Suppressor macrophage treated with lipopolysaccharide for 4 hours (primary cell): ENCODE measurements at regions not wholly inside any gene's neighbourhood (a gene's known extent, or its start where the extent isn't known, plus 50 kb on each side); places are given as distances from the start of the nearest gene placed in this dataset.
"Not testable (repeated sequence)": the region's sequence is repeated elsewhere in the genome, so short reads cannot be mapped to it uniquely, and the experiment has no call there.

Experiments
- DNase-seq: peaks from one replicate; pipeline ENCODE4 v3.0.0-alpha.2; 2020

DNA sequence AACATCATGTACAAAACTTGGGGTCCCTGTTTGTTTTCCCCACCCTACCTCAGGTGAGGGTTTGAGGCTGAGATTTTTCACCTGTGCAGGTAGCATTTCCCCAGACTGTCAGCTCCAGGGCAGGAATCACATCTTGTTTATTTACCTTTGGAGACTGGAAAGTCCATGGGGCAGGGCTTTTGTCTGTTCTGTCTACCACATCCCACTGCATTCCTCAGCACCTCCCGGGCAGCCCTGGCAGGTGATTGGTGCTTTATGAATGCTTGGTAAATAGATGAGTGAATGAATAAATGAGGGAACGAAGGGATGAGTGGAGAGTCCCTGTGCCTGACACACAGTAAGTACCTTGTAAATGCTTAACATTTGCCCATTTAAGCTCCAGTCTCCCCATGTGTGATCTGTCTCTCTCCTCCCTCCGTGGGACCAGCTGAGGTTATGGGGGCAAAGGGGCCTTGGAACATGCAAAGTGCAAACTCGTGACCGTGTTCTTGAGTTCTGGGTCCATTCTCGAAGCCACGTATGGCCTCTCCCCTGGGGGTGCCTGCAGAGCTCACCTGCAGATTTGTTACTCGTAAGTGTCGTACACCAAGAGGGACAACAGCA is 69.7 kb upstream of the PMEPA1 start:
- no peak for DNase-seq

DNA sequence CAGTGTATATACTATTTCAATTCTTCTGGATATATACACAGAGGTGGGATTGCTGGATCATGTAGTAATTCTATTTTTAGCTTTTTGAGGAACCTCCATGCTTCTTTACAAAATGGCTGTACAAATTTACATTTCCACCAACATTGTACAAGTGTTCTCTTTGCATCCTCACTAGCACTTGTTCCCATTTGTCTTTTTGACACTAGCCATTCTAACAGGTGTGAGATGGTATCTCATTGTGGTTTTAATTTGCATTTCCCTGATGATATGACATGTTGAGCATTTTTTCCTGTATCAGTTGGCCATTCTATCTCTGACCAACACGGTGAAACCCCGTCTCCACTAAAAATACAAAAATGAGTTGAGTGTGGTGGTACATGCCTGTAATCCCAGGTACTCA is 68.1 kb upstream of the PMEPA1 start:
- DNase-seq = no peak

GRCh38 chr20:57774951-57775350 is 65.1 kb upstream of the PMEPA1 start:
- DNase-seq = no peak

GRCh38 chr20:57774111-57774880 is 64.5 kb upstream of the PMEPA1 start:
- DNase-seq = no peak

DNA sequence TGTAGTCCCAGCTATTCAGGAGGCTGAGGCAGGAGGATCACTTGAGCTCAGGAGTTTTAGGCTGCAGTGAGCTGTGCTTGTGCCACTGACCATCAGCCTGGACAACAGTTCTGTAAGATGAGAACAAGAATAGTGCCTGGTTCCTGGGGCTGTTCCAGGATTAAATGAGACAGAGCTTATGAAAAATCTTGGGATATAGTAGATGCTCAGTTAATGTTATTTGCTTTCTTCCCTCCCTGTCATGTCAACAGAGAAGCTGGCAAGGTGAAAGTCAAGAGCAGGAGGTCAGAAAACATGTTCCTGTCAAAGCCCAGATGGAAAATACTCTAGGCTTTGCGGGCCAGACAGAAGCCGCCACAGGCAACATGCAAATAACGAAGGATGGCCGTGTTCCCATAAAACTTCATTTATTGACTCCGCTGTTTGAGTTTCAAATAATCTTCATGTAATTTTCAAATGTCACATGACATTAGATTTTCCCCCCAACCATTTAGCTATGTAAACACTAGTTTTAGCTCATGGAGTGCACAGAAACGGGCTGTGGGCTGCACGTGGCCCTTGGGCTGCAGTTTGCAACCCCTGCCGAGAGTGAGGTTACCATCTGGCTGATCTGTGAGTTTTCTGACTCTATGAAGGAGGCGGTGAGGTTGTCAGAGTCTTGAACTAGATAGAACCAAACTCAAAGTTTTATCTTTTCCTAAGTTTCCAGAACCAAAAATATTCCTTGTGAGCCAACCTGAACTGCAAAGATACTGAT is 63.4 kb upstream of the PMEPA1 start:
- DNase-seq = no peak

- peak; percentile 40 for DNase-seq
Observed at GRCh38 chr20:57772349-57772964, 62.6 kb upstream of the PMEPA1 start.

DNA sequence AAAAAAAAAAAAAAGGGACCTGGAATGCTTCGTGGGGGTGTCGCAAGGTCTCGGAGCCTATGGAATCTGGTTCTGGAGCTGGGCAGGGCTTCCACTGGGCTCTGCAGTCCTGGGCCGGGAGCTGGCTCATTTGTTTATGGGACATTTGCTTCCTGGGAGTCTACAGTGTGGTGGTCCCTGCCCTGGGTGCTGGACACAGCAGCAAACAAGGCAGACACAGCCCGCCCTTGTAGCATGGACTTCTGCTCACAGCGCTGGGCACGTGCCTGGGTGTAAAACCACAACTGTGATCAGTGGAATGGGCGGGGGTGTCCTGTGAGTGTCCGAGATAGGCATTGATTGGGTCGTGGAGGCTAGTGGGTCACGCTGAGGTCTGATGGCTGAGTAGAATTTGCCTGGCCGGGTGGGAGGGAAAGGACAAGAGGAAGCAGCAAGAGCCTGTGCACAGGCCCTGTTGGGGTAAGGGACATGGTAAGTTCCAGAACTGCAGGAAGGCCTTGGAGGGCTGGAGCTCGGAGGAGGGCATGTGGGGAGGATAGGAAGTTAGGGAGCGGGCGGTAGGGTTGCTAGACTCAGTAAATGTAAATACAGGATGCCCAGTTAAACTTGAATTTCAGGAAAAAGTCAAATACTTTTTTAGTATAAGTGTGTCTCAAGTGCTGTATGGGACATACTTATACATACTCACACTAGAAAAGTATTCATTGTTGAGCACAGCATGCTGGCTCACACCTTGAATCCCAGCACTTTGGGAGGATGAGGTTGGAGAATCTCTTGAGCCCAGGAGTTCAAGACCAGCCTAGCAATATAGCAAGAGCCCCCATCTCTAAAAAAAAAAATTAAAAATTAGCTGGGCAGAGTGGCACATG is 61.3 kb upstream of the PMEPA1 start:
- no peak for DNase-seq

DNA sequence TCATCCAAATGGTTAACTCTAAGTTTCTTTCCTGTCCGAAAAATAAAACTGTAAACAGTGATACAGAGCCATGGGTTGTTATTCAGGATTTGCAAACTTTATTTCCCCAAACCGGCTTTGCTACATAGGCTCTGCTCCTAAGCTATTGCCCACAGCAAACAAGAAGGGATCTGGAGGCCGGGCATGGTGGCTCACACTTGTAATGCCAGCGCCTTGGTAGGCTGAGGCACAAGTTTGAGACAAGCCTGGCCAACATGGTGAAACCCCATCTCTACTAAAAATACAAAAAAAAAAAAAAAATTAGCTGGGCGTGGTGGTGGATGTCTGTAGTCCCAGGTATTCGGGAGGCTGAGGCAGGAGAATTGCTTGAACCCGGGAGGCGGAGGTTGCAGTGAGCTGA is 60.6 kb upstream of the PMEPA1 start:
- DNase-seq = not testable (repeated sequence)

DNA sequence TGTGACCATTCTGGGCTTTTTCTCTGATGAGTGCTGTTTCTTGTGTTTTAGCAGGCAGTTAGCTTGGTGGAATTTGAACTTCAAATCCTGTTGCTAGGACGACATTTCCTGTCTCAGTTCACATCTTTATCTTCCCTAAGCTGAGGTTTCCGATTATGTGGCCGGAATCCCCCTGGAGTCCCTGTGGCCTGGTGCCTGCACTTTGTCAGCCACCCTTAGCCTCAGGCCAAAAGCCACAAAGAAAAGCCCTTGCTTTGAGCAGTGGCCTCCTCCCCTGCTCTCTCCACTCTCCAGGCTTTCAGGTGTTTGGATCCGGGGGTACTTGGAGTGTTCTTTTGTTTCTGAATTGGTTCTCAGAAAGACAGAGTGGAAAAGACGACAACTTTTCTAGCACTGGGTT is 59.9 kb upstream of the PMEPA1 start:
- DNase-seq = no peak

DNA sequence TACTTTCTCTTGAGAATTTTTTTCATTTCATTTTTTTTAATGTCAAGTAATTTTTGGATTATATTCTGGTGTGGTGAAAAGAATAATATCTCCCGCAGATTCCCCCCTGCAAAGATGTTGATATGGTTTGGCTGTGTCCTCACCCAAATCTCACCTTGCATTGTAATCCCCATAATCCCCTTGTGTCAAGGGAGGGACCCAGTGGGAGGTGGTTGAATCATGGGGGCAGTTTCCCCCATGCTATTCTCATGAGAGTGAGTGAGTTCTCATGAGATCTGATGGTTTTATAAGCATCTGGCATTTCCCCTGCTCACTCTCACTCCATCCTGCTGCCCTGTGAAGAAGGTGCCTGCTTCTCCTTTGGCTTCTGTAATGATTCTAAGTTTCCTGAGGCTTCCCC is 58.7 kb upstream of the PMEPA1 start:
- no peak for DNase-seq

- no peak for DNase-seq
Observed at GRCh38 chr20:57767441-57767840, 57.6 kb upstream of the PMEPA1 start.

DNA sequence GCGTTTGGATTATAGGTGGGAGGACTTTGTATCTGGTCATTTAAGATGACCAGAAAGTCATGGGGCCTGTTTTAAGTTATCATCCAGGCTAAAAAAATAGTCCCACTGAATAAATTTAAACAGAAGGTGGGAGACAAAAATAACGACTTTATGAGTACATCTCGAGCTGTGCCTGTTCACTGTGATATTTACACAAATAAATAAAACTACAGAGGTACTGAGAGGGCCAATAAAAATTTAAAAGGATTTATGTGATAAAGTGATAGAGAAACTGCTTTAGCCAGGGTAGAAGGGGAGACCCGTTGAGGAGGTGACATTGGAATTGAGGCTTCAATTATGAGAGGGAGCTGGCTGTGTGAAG is 53.4 kb upstream of the PMEPA1 start:
- DNase-seq = no peak

DNA sequence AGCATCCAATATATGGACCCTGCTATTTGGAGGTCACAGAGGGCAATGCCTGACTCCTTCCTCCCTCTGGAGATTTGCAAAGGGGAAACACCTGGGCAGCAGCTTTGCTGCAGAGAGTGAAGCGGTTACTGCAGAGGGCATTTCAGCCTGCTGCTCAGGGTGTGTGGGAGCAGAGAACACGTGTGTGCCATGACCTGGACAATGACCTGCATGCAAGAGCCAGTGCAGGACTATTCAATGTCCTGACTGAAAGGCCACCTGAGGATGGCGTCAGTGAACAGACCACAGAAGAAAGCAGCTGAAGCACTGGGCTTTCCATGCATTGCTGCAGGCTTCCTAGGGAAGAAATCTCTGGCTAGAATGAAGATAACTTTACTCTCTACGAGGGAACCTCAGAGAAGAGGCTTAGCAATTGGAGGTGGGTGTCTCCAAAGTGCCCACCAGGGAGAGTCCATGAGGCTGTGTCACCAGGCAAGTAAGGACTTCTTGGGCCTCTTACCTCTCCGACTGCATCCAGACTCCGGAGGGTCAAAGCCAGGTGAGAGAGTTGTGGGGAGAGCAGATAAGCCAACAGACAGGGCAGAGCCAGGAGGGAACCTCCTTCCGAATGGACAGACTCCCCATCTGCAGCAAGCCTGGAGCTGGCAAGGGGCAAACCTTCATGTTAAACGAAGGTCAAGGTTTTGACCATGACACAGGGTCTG is 52.9 kb upstream of the PMEPA1 start:
- DNase-seq = no peak

DNA sequence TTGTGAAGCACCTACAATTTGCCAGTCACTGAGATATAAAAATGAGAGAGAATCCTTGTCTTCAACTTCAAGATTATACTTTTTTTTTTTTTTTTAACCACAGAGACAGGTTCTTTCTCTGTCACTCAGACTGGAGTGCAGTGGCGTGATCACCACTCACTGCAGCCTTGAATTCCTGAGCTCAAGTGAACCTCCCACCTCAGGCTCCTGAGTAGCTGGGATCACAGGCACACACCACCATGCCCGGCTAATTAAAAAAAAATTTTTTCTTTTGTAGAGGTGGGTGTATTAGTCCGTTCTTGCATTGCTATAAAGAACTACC is 51.6 kb upstream of the PMEPA1 start:
- no peak for DNase-seq

DNA sequence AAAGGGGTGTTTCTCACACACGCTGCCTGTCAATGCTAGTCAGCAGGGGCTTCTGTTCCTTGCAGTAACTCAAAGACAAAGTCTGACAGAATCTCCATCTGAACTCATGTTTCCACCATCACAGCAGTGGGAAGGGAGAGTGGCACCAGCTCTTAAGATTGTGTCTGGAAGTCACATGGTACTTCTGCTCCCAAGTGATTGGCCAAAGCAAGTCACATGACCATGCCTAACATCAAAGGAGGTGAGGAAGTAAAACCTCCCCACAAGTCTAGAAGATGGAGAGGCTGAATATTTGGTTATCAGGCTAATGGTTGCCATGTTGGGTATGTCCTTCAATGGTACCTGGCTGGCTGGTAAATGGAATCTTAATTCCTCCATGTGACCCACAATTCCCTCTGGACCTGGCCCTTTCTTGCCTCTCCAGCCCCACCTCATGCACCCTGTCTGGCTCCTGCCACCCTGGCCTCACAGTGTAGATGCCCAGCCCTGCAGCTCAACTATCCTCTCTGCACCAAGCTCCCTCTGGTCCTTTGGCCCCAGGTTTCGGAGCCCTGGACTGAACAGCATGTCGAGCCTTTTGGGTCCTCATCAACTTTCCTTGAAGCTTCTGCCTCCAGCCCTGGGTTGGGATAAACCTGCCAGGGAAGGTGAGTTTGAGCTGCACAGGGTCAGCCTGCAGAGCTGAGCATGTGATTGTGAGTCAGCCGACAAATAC is 51.0 kb upstream of the PMEPA1 start:
- no peak for DNase-seq

DNA sequence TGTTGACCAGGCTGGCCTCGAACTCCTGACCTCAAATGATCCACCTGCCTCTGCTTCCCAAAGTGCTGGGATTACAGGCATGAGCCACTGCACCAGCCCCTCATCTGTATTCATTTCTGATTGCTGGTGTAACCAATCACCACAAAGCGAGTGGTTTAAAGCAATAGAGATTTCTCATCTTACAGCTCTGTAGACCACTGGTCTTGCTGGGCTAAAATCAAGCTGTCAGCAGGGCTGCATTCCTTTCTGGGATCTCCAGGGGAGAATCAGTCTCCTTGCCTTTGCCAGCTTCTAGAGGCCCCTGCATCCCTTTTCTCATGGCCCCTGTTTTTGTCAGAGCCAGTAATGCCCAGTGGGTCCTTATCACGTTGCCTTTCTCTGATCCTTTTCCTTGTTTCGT is 49.9 kb upstream of the PMEPA1 start:
- DNase-seq = no peak
